NCI-H2171 (cell line): ENCODE measurements at regions not wholly inside any gene's neighbourhood (a gene's known extent, or its start where the extent isn't known, plus 50 kb on each side); places are given as distances from the start of the nearest gene placed in this dataset.
A peak's percentile ranks its signal among the peaks of the same experiment; 100 is the strongest.
"Not testable (repeated sequence)": the region's sequence is repeated elsewhere in the genome, so short reads cannot be mapped to it uniquely, and the experiment has no call there.

Experiments used
- DNase-seq: peaks from one replicate; lab custom pipeline; 2025; lab: John Stamatoyannopoulos, UW

DNA sequence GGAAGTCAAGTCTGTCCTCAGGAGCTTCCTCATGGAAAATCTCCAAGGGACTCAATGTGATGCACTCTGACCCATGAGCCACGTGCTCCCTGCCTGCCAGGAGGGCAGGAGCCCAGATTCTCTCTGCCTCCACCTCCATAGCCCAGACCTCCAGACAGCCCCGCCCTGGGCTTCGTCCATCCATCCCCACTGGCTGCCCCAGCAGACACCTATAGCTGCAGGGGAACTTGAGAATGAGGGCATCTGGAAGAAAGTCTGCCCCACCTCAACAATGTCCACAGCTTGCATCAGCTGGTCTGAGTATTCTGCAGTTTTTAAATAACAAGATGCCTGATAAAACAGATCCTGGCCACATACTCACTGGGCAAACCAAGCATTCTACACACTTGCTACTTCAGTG is 418.8 kb upstream of the SMIM21 start:
- no peak for DNase-seq

DNA sequence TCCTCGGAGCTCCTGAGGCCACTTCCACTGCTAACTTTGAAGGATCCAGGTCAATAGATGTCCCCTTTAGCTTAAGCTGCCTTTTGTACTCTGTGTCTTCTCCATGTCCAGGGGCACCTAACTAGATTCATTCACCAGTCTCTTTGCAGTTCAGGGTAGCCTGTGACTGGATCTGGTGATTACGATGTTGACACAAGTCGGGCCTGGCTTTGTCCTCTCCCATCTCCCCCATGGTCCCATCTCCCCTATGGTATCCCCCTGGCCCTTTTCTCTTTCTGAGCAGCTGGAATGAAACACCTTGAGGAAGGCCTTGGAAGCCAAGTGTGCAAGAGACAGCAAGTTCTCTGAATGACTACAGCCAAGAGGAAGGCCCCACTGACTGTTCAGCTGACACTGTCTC is 417.9 kb upstream of the SMIM21 start:
- DNase-seq = no peak

DNA sequence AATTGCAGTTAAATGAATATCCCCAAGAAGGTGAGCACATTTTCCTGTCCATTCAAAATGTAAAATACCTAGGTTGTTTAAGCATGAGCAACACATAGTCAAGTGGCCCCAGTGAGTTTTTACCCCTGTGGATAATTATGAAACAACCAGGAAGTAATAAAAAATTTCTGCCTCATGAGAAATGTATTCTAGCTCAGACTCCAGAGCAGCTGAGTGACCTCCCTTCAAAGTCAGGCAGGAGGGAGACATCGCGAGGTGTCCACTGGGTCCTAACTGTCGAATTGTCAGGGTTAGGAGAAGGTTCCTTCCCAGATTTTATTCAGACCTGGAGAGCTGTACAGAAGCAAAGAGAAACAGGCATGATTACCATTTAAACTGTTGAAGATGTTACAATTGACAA is 416.6 kb upstream of the SMIM21 start:
- DNase-seq = no peak

DNA sequence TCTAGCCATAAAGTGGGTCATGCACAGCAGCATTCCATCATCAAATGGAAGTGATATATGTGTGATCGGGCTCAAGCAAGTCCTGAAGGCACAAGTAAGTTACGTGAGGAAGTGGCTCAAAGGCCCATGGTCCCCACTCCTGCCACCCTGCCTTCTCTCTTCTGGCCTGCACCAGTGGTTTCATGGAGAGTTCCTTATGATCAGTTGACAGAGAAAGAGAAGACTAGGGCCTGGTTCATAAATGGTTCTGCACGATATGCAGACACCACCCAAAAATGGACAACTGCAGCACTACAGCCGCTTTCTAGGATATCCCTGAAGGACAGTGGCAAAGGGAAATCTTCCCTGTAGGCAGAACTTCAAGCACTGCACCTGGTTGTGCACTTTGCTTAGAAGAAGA is 412.6 kb upstream of the SMIM21 start:
- DNase-seq = no peak

DNA sequence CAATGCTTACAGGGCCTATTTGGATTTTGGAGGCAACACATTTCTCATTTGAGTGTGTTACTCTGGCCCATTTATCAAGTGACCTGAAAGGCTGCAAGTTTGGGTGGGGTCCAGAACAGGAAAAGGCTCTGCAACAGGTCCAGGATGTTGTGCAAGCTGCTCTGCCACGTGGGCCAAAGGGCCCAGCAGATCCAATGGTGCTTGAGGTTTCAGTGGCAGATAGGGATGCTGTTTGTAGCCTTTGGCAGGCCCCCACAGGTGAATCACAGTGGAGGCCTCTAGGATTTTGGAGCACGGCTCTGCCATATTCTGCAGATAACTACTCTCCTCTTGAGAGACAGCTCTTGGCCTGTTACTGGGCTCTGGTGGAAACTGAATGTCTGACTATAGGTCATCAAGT is 412.2 kb upstream of the SMIM21 start:
- not testable (repeated sequence) for DNase-seq

DNA sequence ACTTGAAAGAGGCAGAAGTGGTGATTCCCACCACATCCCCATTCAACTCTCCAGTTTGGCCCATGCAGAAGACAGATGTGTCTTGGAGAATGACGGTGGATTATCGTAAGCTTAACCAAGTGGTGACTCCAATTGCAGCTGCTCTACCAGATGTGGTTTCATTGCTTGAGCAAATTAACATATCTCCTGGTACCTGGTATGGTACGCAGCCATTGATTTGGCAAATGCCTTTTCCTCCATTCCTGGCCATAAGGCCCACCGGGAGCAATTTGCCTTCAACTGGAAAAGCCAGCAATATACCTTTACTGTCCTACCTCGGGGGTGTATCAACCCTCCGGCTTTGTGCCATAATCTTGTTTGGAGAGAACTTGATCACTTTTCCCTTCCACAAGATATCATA is 411.5 kb upstream of the SMIM21 start:
- DNase-seq = no peak

DNA sequence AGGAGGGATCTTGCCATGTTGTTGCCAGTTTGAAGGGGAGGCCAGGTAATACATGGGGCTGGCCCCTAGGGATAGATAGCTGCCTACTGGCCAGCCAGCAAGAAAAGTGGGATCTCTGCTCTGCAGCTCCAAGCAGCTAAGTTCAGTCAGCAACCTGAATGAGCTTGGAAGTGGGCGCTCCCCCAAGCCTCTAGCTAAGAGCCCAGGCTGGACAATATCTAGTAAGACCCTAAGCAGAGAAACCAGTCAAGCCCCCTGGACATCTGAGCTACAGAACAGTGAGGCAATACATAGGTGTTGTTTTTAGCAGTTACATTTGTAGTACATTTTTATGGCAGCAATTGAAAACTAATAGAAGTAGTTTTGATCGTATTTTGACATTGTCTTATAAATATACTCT is 409.8 kb upstream of the SMIM21 start:
- DNase-seq = no peak

DNA sequence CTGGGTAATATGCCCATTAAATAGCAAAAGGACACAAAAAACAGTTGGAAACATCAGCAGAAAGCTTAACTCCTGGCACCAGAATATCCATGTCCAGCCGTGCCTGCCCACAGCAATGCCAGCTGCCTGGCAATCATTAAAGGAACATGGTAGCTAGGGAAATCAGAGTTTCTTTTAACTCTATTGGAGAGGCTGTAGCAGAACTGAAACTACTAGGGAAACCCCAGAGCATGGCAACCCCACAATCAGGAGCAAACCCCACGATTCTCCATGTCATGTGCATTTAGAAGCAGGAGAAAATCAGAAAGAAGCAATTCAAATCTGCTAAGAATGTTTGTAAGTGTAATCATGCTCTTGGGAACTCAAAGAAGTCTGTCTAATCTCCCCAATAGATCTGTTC is 409.0 kb upstream of the SMIM21 start:
- no peak for DNase-seq

DNA sequence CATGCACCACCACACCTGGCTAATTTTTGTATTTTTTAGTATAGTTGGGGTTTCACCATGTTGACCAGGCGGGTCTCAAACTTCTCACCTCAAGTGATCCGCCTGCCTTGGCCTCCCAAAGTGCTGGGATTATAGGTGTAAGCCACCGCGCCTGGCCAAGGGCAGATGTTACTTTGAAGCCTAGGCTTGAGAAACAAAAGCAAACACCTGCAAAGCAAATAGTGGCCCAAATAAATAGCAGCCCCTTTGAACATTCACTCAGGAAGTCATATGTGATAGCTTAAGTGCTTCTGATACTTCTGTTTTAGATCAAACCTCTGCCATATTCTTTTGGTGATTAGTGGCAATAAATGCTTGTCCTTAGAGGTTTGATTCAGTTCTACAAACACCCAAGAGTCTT is 404.5 kb upstream of the SMIM21 start:
- DNase-seq = no peak

DNA sequence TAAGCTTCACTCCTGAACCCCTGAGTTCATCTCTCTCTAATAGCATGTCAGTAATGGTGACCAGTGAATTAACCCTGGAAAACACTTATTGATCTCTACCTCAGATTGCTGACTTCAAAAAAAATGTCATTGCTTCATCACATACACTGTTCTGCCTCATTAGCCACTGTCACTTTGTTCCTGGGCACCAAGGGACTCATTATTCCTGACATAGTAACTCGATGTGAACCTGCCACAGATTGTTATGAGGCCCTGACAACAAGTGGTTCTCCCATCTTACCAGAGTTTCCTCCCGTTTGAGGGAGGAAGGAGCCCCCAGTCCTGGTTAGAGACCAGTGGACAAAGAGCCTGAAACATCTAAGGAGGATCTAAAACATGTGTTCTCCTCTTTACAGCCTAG is 403.3 kb upstream of the SMIM21 start:
- no peak for DNase-seq

DNA sequence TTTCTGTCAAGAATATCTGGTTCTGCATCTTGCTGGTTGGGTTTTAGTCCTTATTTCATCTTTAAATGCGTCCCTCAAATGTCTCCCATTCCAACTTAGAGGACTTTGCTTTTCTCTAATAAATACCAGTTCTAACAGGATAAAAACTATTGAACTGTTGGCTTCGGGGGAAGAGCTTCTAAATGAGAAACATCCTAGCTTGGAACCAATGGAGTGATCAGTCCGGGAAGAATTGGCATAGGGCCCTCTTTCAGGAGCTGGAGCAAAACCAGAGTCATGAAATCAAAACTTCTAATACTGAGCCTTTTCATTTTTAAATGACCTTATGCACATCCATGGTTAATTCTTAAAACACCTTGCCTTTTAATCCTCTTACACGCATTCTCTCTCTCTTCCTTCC is 401.6 kb upstream of the SMIM21 start:
- DNase-seq = no peak

DNA sequence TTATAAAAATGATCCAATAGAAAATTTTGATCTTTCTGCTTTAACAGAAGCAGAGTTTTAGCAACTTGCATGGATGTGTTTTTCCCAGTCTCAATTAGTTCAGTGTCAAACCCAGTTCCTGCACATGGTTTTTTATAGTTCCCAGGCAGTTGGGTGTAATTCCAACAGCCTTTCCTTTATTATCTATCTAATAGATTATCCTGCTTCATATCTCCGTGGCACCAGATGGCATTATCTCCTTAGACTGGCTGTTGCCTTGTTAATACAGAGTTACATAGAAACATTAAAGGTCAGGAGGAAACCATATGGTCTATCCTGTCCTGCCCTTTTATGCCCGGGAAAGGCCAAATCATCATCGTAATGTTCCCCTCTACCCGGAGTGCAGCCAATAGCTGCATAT is 400.9 kb upstream of the SMIM21 start:
- DNase-seq = no peak

DNA sequence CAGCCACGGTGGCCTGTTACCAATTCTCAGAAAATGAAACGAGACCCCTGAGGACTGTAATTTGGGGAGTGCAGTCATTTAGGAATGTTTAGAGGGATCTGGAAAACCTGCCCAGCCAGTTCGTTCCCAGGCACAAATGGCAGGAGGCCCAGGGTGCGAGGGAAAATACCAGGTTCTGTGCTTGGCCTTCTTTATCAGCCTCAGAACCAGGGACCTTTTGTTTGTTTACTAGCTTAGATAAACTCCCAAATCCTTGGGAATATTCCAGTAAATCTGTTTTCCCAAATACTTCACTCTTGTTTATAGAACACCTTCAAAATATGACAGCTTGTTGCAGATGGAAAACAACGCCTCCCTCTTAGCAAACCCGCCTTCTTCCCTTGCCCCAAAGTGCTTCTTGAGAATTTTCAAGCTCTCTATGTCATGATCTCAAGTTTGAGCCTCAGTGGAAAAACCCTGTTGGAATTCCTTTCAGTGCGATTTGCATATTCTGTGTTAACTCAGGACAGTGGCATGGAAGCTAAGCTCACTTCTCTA is 400.3 kb upstream of the SMIM21 start:
- no peak for DNase-seq

DNA sequence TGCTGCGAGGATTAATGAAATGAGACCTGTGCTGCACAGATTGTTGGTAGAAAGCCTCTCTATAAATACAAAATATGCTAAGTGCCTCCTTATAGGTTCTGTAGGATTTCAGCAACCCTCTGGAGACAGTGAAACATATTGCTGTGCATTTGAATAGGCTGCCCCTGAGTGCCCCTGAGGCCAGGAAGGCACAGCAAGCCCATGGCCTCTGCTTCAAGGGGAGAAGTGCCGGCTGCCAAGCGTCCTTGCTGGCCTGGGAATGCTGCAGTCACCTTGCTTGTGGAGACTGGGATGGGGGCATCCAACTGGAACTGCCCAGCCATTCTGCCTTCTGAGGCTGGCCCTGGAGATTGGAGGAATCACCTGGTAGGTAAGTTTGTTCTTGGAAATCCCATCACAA is 397.2 kb upstream of the SMIM21 start:
- no peak for DNase-seq

DNA sequence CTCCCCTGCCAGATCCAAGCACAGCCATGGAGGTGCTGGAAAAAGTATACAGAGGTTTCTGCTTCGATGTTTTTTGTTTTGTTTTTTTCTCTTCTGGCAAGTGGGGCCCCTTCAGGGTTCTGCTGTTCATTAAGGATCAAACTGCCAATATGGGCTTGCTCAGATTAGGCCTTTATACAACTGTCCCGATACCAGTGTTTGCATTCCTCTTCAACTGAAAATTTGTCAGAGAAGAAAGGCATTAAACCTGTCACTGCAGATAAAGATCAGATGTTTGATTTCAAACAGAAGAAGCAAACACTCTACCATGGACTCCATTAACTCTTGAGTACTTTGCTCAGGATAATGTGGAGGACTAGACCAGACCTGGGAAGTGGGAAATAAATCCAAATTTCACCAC is 396.0 kb upstream of the SMIM21 start:
- no peak for DNase-seq

DNA sequence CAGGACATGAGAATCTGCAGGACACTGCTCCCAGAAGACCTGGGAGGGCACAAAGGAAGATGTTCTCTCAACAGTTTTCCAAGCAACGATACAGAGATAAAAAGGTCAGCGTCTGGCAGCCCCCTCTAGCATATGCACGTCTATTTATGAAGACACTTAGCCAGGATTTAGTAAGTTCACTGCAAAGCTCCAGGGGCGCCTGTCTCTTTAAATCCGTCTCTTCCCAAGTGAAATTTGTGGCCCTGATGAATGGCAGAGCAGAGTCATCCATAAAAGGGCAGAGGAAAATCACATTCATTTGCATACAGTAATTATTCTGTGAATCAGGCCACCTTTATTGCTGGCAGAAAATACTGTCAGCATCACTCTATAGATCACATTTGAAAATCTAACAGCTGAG is 390.9 kb upstream of the SMIM21 start:
- DNase-seq = no peak

DNA sequence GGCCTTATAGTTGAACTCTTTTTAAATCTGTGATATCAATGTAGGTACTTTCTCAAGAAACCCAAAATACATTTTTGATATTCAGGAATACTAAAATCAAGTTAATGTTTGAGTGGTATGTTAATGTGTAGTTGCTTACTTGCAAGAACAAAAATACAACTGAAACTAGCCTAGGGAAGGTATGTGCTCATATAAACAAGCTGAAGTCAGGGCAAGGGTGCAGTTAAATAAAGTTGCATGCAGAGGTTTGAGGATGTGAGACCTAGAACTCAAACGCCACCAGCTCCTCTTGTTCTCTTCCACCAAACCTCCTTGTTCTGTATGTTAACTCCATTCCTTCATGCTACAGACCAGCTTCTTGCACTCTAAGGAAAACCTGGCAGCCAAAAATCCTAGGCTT is 388.3 kb upstream of the SMIM21 start:
- DNase-seq = no peak

DNA sequence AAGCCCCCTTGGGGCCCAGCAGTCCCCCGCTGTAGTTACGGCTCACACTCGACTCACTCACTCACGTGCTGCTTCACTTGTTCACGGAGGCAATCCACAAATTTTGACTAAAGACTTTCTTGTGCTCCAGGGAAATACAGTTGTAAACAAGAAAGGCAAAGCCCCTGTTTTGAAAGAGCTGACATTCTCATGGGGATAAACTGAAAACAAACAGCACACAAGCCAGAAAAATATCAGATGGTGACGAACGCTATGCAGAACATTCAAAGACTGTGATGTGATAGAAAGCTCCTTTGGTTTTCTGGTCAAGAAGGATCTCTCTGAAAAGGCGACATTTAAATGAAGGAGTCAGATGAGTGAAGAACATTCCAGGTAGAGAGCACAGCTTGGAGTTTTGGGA is 385.3 kb upstream of the SMIM21 start:
- DNase-seq = no peak

DNA sequence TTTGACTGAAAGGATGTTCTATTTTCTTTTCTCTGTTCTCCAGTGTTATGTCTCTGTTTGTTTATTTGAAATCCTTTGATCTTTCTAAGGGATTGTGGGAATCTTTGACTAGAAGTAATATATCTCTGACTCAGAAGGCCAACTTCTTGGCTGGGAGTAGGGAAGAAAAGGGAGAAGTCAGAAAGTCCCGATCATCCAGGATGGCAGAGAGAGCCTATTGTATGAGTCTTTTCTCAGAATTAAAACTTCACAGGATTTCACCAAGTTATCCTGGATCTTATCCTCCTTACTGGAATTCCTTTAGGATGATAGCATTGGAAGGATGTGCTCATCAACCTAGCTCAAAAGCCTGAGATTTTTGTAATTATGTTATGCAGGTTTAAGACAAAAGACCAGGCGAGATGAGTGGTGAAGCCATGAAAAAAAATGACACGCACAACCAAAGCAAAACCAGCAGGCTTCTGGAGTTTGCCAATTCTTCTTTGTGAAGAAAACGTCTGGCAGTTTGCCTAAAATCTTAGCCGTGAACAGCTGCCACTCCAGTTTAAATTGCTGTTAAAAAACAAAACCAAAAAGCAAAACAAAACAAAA is 383.6 kb upstream of the SMIM21 start:
- peak; percentile 48 for DNase-seq

DNA sequence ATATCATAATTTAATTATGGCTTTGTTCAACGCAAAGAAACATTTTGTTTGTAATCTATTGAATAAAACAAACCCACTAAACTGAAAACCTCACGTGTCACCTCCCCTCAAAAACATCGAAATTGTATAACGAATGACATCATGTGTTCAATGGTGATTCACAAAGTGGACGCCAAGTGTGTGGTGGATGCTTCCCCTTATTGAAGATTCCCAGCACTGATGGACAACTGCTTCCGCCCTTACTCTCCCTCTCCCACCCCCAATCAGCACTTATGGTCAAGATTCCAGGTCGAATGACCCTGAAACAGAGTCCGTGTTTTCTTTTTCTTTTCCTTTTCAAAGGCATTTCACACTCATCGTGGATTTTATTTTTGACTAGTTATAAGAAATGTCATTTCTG is 383.0 kb upstream of the SMIM21 start:
- no peak for DNase-seq

DNA sequence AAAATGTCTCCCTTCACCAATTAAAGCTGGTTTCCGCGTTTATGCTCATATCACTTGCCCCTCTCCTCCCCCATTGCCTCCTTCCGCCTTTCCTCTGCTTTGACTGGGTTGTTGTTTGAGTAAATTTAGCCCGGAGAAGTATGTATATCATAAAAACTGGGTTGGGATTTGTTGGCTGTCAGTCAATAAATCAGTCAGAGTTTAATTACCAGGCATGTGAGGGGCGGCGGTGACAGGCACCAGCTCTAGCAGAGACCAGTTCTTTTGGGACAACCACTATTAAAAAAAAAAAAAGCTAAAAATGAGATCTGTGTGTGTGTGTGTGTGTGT is 382.4 kb upstream of the SMIM21 start:
- no peak for DNase-seq

DNA sequence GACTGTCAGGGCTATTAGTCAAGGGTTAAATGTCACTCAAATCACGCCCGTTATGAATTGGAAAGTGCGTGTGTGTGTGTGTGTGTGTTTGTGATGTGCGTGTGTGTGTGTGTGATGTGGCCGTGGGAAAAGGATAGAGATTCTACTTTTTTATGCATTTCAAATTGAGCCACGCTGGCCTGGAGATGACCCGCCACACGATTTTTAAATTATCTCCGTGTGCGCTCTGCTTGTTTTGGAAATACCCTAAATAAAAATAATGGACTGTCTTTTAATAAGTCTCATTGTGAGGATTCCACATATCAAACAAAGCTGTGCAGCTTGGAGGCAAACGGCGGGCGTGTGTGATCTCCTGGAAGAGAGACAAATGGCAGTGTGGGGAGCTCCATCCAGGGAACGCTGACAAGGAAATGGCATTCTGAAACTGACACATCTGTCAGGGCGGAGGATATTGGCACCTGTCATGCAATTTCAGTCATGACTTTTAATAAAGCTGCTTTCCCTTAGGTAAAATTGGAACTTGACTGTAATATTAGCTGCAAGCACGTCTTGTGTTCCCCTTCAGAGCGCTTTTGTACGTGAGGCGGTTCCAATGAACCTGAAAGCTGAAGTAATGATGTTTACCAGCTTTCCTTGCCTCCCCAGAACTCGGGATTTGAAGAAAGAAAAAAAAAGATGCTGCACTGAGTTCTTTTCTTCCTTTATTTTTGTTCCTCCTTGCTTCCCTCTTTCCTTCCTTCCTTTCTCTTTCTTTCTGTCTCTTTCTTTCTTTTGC is 381.8 kb upstream of the SMIM21 start:
- DNase-seq = no peak

DNA sequence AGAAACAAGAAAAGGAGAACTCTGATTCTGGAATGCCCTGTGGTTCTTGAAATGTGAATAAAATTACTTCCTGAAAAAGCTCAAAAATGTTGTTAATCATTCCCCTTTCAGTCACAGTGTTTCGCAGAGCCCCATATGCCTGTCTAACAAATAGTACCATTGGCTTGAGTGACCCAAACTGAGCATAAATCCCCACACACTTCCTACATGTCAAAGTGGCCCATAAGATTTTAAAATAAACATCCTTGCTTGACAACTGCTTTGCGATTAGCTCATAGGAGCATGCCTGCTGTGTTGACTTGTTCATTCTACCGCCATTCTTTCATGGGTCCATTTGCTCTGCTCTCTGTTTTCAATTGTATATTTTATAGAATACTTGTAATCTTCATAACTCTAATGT is 377.8 kb upstream of the SMIM21 start:
- DNase-seq = no peak

DNA sequence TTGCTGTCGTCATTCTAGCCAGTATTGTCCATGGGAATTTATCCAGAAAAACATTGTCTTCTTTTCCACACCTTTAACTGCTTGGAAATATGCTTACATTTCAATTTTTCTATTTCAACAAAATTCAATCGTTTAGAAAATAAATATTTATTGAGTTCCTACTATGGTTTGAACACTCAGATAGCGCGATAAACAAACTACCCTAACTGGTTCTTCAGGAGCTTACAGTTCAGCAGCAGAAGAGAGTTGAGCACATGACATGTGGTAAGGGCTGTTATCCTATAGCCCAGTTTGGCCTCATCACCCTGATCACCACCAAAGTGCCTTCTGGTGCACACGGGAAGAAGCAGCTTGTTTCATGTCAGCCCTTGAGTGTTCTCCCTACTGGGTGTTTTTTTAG is 375.2 kb upstream of the SMIM21 start:
- DNase-seq = no peak
